HG03280 (cell line): ENCODE measurements at regions not wholly inside any gene's neighbourhood (a gene's known extent, or its start where the extent isn't known, plus 50 kb on each side); places are given as distances from the start of the nearest gene placed in this dataset.

Source experiments
- ATAC-seq: cut with Tn5 transposase; IDR thresholded peaks from one replicate; pipeline ENCODE4 v1.9.1; 2021; ENCODE audit warnings: mild to moderate bottlenecking, moderate library complexity; ENCODE audit not compliant: unreplicated experiment

GRCh38 chr9:103898550-103898949 lies 195.6 kb upstream of the SMC2 start:
- ATAC-seq = no peak

- no peak for ATAC-seq
Measured at GRCh38 chr9:103899866-103900265, 194.2 kb upstream of the SMC2 start.

GRCh38 chr9:103900466-103900865 lies 193.6 kb upstream of the SMC2 start:
- ATAC-seq = no peak

- ATAC-seq = peak; percentile 63
Measured at GRCh38 chr9:103902263-103902662, 191.8 kb upstream of the SMC2 start.

- ATAC-seq = no peak
Measured at GRCh38 chr9:103904242-103904641, 189.9 kb upstream of the SMC2 start.

- ATAC-seq = no peak
Measured at GRCh38 chr9:103913899-103914298, 180.2 kb upstream of the SMC2 start.

GRCh38 chr9:103919605-103920209 lies 174.4 kb upstream of the SMC2 start:
- no peak for ATAC-seq

GRCh38 chr9:103928442-103928841 lies 165.7 kb upstream of the SMC2 start:
- no peak for ATAC-seq

- ATAC-seq = no peak
Measured at GRCh38 chr9:103941104-103941503, 153.0 kb upstream of the SMC2 start.

GRCh38 chr9:103942200-103942599 lies 151.9 kb upstream of the SMC2 start:
- no peak for ATAC-seq

GRCh38 chr9:103942651-103943050 lies 151.5 kb upstream of the SMC2 start:
- no peak for ATAC-seq

GRCh38 chr9:103949096-103949495 lies 145.0 kb upstream of the SMC2 start:
- no peak for ATAC-seq

- ATAC-seq = no peak
Measured at GRCh38 chr9:103977163-103977562, 116.9 kb upstream of the SMC2 start.

GRCh38 chr9:103978396-103978795 lies 115.7 kb upstream of the SMC2 start:
- ATAC-seq = no peak

- ATAC-seq = no peak
Measured at GRCh38 chr9:103981912-103982311, 112.2 kb upstream of the SMC2 start.

GRCh38 chr9:103985077-103985476 lies 109.0 kb upstream of the SMC2 start:
- ATAC-seq = no peak

GRCh38 chr9:103988821-103989220 lies 105.3 kb upstream of the SMC2 start:
- no peak for ATAC-seq

GRCh38 chr9:103990311-103990710 lies 103.8 kb upstream of the SMC2 start:
- no peak for ATAC-seq

GRCh38 chr9:103991001-103991400 lies 103.1 kb upstream of the SMC2 start:
- ATAC-seq = no peak

GRCh38 chr9:103991698-103992097 lies 102.4 kb upstream of the SMC2 start:
- ATAC-seq = peak; percentile 75

- no peak for ATAC-seq
Measured at GRCh38 chr9:103992938-103993579, 101.0 kb upstream of the SMC2 start.

GRCh38 chr9:103997856-103998370 lies 96.2 kb upstream of the SMC2 start:
- no peak for ATAC-seq
